ENCODE measurements at regions not wholly inside any gene's neighbourhood (a gene's known extent, or its start where the extent isn't known, plus 50 kb on each side); places are given as distances from the start of the nearest gene placed in this dataset.

GRCh38 chr5:163574472-163575440, 69.3 kb downstream of the MAT2B start:
- TF ChIP-seq POLR2A (IDR thresholded peaks at IDR 0.05; ENCODE audit: low read length): no peak
- TF ChIP-seq GATA1 (IDR thresholded peaks at IDR 0.05; ENCODE audit: low read depth, low read length): no peak
